IMR-90 (cell line): ENCODE measurements at regions not wholly inside any gene's neighbourhood (a gene's known extent, or its start where the extent isn't known, plus 50 kb on each side); places are given as distances from the start of the nearest gene placed in this dataset.
"Not testable (repeated sequence)": the region's sequence is repeated elsewhere in the genome, so short reads cannot be mapped to it uniquely, and the experiment has no call there.

Source experiments
- ATAC-seq: fragments of 200-7000 bp; cut with Tn5 transposase; 2 replicates; pipeline ENCODE4 v1.9.1; 2020; ENCODE audit warnings: low read depth, mild to moderate bottlenecking, moderate library complexity
- BruUV-seq: library from RNA; stranded (reverse); fragments of 400-500 nt; replicated peaks from 2 replicates; lab custom pipeline; 2021; lab: Mats Ljungman, UMichigan
- CTCF ChIA-PET: fragments of 300-600 bp; formaldehyde crosslinking; extraction: SDS; loops from one replicate; lab custom pipeline; 2021; ENCODE audit warnings: antibody characterized with exemption; lab: Yijun Ruan, JAX
- POLR2A ChIA-PET: fragments of 300-600 bp; sonication (Branson Sonifier 250); formaldehyde crosslinking; loops from one replicate; lab custom pipeline; 2022; ENCODE audit warnings: antibody characterized with exemption; ENCODE audit not compliant: unreplicated experiment; lab: Charles Lee
- DNase-seq: peaks from one replicate; pipeline ENCODE4 v3.0.0; 2013
- H2AFZ ChIP-seq: replicated peaks from 2 replicates; pipeline ENCODE3; 2013; ENCODE audit warnings: low read length, mild to moderate bottlenecking; ENCODE audit not compliant: poor library complexity
- H2AK5ac ChIP-seq: 2 replicates; pipeline ENCODE4 v1.6.1; 2013; ENCODE audit warnings: low read depth, low read length, inconsistent platforms
- H2AK9ac ChIP-seq: replicated peaks from 2 replicates; pipeline ENCODE3; 2013; ENCODE audit warnings: mild to moderate bottlenecking, low read depth, low read length, moderate library complexity; ENCODE audit not compliant: poor library complexity
- H2BK120ac ChIP-seq: 2 replicates; pipeline ENCODE4 v1.6.1; 2013; ENCODE audit warnings: low read depth, low read length, inconsistent platforms
- H2BK15ac ChIP-seq: 3 replicates; pipeline ENCODE4 v1.6.1; 2013; ENCODE audit warnings: low read depth, low read length, inconsistent platforms
- H2BK20ac ChIP-seq: 2 replicates; pipeline ENCODE4 v1.6.1; 2013; ENCODE audit warnings: low read depth, mild to moderate bottlenecking, inconsistent platforms, low read length, moderate library complexity
- H2BK5ac ChIP-seq: 2 replicates; pipeline ENCODE4 v1.6.1; 2013; ENCODE audit warnings: mild to moderate bottlenecking, low read depth, low read length, inconsistent platforms; ENCODE audit not compliant: poor library complexity, severe bottlenecking
- H3K14ac ChIP-seq: replicated peaks from 2 replicates; pipeline ENCODE4 v1.6.1; 2013; ENCODE audit warnings: low read depth, low read length, inconsistent platforms
- H3K18ac ChIP-seq: 2 replicates; pipeline ENCODE4 v1.6.1; 2013; ENCODE audit warnings: low read depth, low read length, control low read depth
- H3K23ac ChIP-seq: 2 replicates; pipeline ENCODE4 v1.6.1; 2013; ENCODE audit warnings: low read depth, low read length, inconsistent platforms
- H3K27ac ChIP-seq: 2 replicates; pipeline ENCODE4 v1.5.1; 2013; ENCODE audit warnings: mild to moderate bottlenecking, control low read depth, low read length; ENCODE audit not compliant: insufficient read depth
- H3K27me3 ChIP-seq: 2 replicates; pipeline ENCODE4 v1.6.1; 2013; ENCODE audit warnings: low read length; ENCODE audit not compliant: control insufficient read depth, insufficient read depth
- H3K36me3 ChIP-seq: 2 replicates; pipeline ENCODE4 v1.6.1; 2013; ENCODE audit warnings: low read length, mixed read lengths; ENCODE audit not compliant: control insufficient read depth, insufficient read depth
- H3K4ac ChIP-seq: 2 replicates; pipeline ENCODE4 v1.6.1; 2013; ENCODE audit warnings: low read depth, low read length, inconsistent platforms
- H3K4me1 ChIP-seq: 2 replicates; pipeline ENCODE4 v1.6.1; 2013; ENCODE audit warnings: low read length, mixed read lengths; ENCODE audit not compliant: control insufficient read depth, insufficient read depth
- H3K4me2 ChIP-seq: 2 replicates; pipeline ENCODE4 v1.6.1; 2013; ENCODE audit warnings: low read depth, mild to moderate bottlenecking, control low read depth, low read length, moderate library complexity
- H3K4me3 ChIP-seq: 2 replicates; pipeline ENCODE4 v1.5.1; 2013; ENCODE audit warnings: low read depth, mild to moderate bottlenecking, control low read depth, low read length, moderate library complexity; ENCODE audit not compliant: insufficient read depth
- H3K56ac ChIP-seq: 2 replicates; pipeline ENCODE4 v1.6.1; 2013; ENCODE audit warnings: low read length, inconsistent platforms; ENCODE audit not compliant: insufficient read depth; ENCODE audit errors: extremely low read depth
- H3K79me1 ChIP-seq, 2 experiments: 2 replicates each; pipeline ENCODE4 v1.6.1; 2013; ENCODE audit warnings: low read length in 2 of 2, inconsistent platforms in 1 of 2, low read depth in 1 of 2
- H3K9ac ChIP-seq: 2 replicates; pipeline ENCODE4 v1.6.1; 2013; ENCODE audit warnings: low read depth, low read length, control low read depth
- H3K9me1 ChIP-seq: 2 replicates; pipeline ENCODE4 v1.6.1; 2013; ENCODE audit warnings: low read length, inconsistent platforms; ENCODE audit not compliant: insufficient read depth
- H3K9me3 ChIP-seq: 2 replicates; pipeline ENCODE4 v1.6.1; 2013; ENCODE audit warnings: low read length; ENCODE audit not compliant: control insufficient read depth, insufficient read depth
- H4K20me1 ChIP-seq: 2 replicates; pipeline ENCODE4 v1.6.1; 2013; ENCODE audit warnings: low read length, inconsistent platforms; ENCODE audit not compliant: insufficient read depth
- H4K5ac ChIP-seq: 2 replicates; pipeline ENCODE4 v1.6.1; 2013; ENCODE audit warnings: mild to moderate bottlenecking, low read depth, low read length, control low read depth
- H4K8ac ChIP-seq, 2 experiments: 2 replicates each; pipeline ENCODE4 v1.6.1; 2013; ENCODE audit warnings: low read depth in 2 of 2, low read length in 2 of 2, control low read depth in 1 of 2, inconsistent platforms in 1 of 2
- H4K91ac ChIP-seq: 2 replicates; pipeline ENCODE4 v1.6.1; 2013; ENCODE audit warnings: low read depth, low read length, inconsistent platforms; ENCODE audit not compliant: insufficient read depth
- WGBS, 2 experiments: methylation state at CpG; one replicate each; pipeline versions ENCODE4 v1.1.5 to v1.1.7; 2013; ENCODE audit warnings: missing lambda C conversion rate in 2 of 2; ENCODE audit not compliant: insufficient read length in 1 of 2; ENCODE audit errors: extremely low coverage in 2 of 2; 5-methylcytosine and 5-hydroxymethylcytosine counted together
- dilution Hi-C: fragments of 300-500 bp; cut with HindIII; formaldehyde crosslinking; loops from one replicate; pipeline ENCODE4 v1.14.3; 2018; ENCODE audit warnings: low sequenced_read_pairs; ENCODE audit not compliant: unreplicated experiment
- in situ Hi-C: fragments of 300-500 bp; cut with MboI; formaldehyde crosslinking; loops from 3 replicates; pipeline ENCODE4 v1.14.3; 2019; ENCODE audit warnings: low sequenced_read_pairs, inconsistent platforms, mixed read lengths
- intact Hi-C: fragments of 100-400 bp; cut with micrococcal nuclease; formaldehyde crosslinking; loops from 2 replicates; pipeline ENCODE4 v1.10.0; 2022

- ATAC-seq, BruUV-seq, dilution Hi-C loops, H4K8ac ChIP-seq, H3K9me3 ChIP-seq, H3K23ac ChIP-seq, DNase-seq, H3K18ac ChIP-seq, H4K20me1 ChIP-seq, in situ Hi-C loops, intact Hi-C loops, H3K36me3 ChIP-seq, H3K27me3 ChIP-seq, H3K56ac ChIP-seq, H2BK5ac ChIP-seq, CTCF ChIA-PET, H3K14ac ChIP-seq, H3K4ac ChIP-seq, H2AFZ ChIP-seq, H2AK5ac ChIP-seq, POLR2A ChIA-PET, H2BK15ac ChIP-seq, H3K27ac ChIP-seq, H3K9me1 ChIP-seq, H4K91ac ChIP-seq, H3K9ac ChIP-seq, H2AK9ac ChIP-seq, H3K4me3 ChIP-seq, H3K79me1 ChIP-seq, H3K4me1 ChIP-seq, H4K5ac ChIP-seq, H3K4me2 ChIP-seq, H2BK20ac ChIP-seq, H2BK120ac ChIP-seq: not testable (repeated sequence)
- no CpG with 5 or more reads among the region's 2 CpGs for WGBS, 2 experiments
These were observed 61.5 kb upstream of the ZNF30 start for GRCh38 chr19:34865225-34865624.

GRCh38 chr19:34859823-34860736, 66.6 kb upstream of the ZNF30 start:
- ATAC-seq: 0 out of 2 replicates have a peak, but pooled peaks have one; percentile 27
- H3K79me1 ChIP-seq, BruUV-seq, H3K9me1 ChIP-seq, H4K5ac ChIP-seq, H2BK20ac ChIP-seq, H2AFZ ChIP-seq, H3K23ac ChIP-seq, H3K56ac ChIP-seq, H2AK5ac ChIP-seq, H3K27ac ChIP-seq, H3K36me3 ChIP-seq, H3K9ac ChIP-seq, H2AK9ac ChIP-seq, H3K4ac ChIP-seq, H2BK15ac ChIP-seq, in situ Hi-C loops, DNase-seq, H3K27me3 ChIP-seq, H4K20me1 ChIP-seq, H3K4me1 ChIP-seq, H3K14ac ChIP-seq, POLR2A ChIA-PET, H4K8ac ChIP-seq, H3K9me3 ChIP-seq, H4K91ac ChIP-seq, H3K4me2 ChIP-seq, dilution Hi-C loops, H3K4me3 ChIP-seq, H2BK5ac ChIP-seq, H2BK120ac ChIP-seq, H3K18ac ChIP-seq, CTCF ChIA-PET: not testable (repeated sequence)
- intact Hi-C loops: loop anchor here (5.0 kb wide), 1 partner anchor 67 kb away; the partner anchor contains the start of gene ZNF30
- WGBS, 2 experiments: no CpG with 5 or more reads among the region's 34 CpGs
